ENCODE measurements at regions not wholly inside any gene's neighbourhood (a gene's known extent, or its start where the extent isn't known, plus 50 kb on each side); places are given as distances from the start of the nearest gene placed in this dataset.

- Mint-ChIP-seq H3K27me3 (ENCODE audit: low read depth) (no peaks in the 10 kb centered on the region), H3K4me1 (ENCODE audit: low read depth) (no peaks in the 10 kb centered on the region), H3K4me3 (no peak overlapping the region), H3K36me3 (ENCODE audit: low read depth) (no peaks in the 10 kb centered on the region), H3K9me3 (peaks cover 13% of the 10 kb centered on the region), H3K27ac (no peak overlapping the region)
- DNase-seq (ENCODE audit: low spot score): no peak
These were observed 184.2 kb upstream of the PDZRN3 start for GRCh38 chr3:73808862-73809509.

DNA sequence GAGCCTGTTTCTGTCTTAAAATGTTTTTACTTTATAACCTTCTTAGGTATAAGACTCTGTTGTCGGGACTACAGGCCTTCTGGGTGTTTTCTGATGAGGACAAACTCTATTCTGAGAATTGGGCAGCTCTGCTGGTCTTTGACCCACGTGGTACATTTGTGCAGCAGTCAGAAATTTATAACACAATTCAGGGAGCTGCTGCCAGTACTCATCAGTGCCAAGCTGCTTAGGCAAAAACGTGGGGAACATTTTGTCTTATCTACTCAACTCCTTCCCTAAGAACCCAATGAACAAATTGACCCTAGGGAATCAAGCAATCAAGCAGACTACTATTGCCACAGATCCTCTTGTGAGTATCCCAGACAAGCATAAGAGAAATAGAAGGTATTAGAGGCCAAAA, 180.7 kb upstream of the PDZRN3 start:
- Mint-ChIP-seq H3K27me3 (ENCODE audit: low read depth) (no peaks in the 10 kb centered on the region), H3K9me3 (peaks cover 19% of the 10 kb centered on the region), H3K27ac (no peak overlapping the region), H3K36me3 (ENCODE audit: low read depth) (no peaks in the 10 kb centered on the region), H3K4me3 (no peak overlapping the region), H3K4me1 (ENCODE audit: low read depth) (no peaks in the 10 kb centered on the region)
- DNase-seq (ENCODE audit: low spot score): no peak

GRCh38 chr3:73804204-73804603, 179.5 kb upstream of the PDZRN3 start:
- no peaks in the 10 kb centered on the region for H3K4me1 Mint-ChIP-seq (ENCODE audit: low read depth)
- no peaks in the 10 kb centered on the region for H3K36me3 Mint-ChIP-seq (ENCODE audit: low read depth)
- no peak overlapping the region for H3K4me3 Mint-ChIP-seq
- H3K27me3 Mint-ChIP-seq (ENCODE audit: low read depth): no peaks in the 10 kb centered on the region
- H3K9me3 Mint-ChIP-seq: peaks cover 19% of the 10 kb centered on the region
- H3K27ac Mint-ChIP-seq: no peak overlapping the region
- DNase-seq (ENCODE audit: low spot score): no peak

- Mint-ChIP-seq H3K27me3 (ENCODE audit: low read depth) (no peaks in the 10 kb centered on the region), H3K27ac (no peak overlapping the region), H3K9me3 (peaks cover 13% of the 10 kb centered on the region), H3K4me1 (ENCODE audit: low read depth) (no peaks in the 10 kb centered on the region), H3K4me3 (no peak overlapping the region), H3K36me3 (ENCODE audit: low read depth) (no peaks in the 10 kb centered on the region)
- DNase-seq (ENCODE audit: low spot score): no peak
These were observed 176.7 kb upstream of the PDZRN3 start for GRCh38 chr3:73801444-73801843.

DNA sequence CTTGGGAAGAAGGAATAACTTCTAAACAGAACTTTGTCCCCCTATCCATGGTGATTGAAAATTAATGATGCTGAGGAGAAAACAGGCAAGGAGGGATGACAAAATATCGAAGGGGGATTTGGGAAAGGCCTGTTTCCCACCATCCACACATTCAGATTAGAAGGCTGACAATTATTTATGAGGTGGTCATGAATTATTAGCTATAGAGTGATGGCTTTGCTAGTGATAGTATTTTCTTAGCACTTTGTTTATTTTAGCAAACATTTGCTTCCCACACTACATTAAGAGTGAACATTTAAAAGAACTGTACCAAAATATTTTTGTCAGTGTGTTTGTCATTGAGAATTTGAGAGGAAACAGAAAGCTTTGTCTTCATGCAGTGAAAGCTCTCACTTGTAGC, 172.6 kb upstream of the PDZRN3 start:
- Mint-ChIP-seq H3K4me1 (ENCODE audit: low read depth) (no peaks in the 10 kb centered on the region), H3K4me3 (no peak overlapping the region), H3K36me3 (ENCODE audit: low read depth) (no peaks in the 10 kb centered on the region), H3K9me3 (peaks cover 4% of the 10 kb centered on the region), H3K27ac (no peak overlapping the region), H3K27me3 (ENCODE audit: low read depth) (no peaks in the 10 kb centered on the region)
- no peak for DNase-seq (ENCODE audit: low spot score)

DNA sequence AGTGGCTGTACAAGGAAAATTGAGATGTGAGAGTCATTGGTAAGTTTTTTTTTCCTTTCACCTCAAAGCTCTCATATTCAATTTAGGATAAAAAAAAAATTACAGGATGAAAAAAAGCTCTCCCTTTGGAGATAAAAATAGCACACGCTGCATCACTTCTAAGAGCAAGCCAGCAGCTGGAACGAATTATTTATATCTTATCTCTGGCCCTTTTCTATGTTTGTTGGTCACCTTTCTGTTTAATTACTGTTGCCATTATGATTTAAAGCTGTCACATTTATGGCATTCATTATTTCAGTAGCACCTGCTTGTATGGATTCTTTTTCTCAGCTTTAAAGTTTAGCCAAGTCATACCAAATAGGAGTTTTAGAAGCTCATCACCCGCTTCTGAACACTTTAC, 171.6 kb upstream of the PDZRN3 start:
- Mint-ChIP-seq H3K27me3 (ENCODE audit: low read depth) (no peaks in the 10 kb centered on the region), H3K4me3 (no peak overlapping the region)

GRCh38 chr3:73791356-73791755, 166.6 kb upstream of the PDZRN3 start:
- Mint-ChIP-seq H3K36me3 (ENCODE audit: low read depth) (no peaks in the 10 kb centered on the region), H3K4me3 (no peak overlapping the region), H3K27ac (no peak overlapping the region), H3K9me3 (no peaks in the 10 kb centered on the region), H3K27me3 (ENCODE audit: low read depth) (no peaks in the 10 kb centered on the region), H3K4me1 (ENCODE audit: low read depth) (no peaks in the 10 kb centered on the region)
- DNase-seq (ENCODE audit: low spot score): no peak

More for the DNA sequence above, 171.6 kb upstream of the PDZRN3 start:
- DNase-seq (ENCODE audit: low spot score): no peak
- Mint-ChIP-seq H3K36me3 (ENCODE audit: low read depth) (no peaks in the 10 kb centered on the region), H3K9me3 (no peaks in the 10 kb centered on the region), H3K27ac (no peak overlapping the region), H3K4me1 (ENCODE audit: low read depth) (no peaks in the 10 kb centered on the region)

DNA sequence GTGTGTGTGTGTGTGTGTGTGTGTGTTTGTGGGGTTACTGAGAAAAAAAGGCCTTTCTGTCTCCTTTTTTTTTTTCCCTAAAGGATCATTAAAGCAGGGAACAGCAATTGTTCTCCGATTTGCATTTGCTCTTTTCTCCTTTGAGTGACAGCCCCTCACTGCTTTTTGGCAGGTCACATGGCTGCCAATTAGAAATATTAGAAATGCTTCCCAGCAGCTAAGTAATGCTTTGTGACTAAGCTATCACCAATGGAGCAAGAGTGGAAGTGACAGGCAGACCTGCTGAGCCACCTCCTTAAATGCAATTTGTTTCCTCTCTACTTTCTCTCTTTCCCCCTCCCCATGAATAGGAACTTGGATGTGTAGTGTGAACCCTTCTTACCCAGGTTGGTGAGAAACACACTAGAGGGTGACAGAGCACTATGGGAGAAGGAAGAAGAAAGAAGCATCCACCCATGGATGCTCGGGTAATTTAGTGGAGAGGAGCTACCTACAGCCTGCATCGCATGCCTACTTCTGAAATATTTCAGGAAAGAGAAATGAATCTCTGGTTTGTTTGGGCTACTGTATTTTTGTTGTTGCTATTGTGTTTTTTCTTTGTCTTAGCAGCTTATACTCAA, 165.2 kb upstream of the PDZRN3 start:
- Mint-ChIP-seq H3K36me3 (ENCODE audit: low read depth) (no peaks in the 10 kb centered on the region), H3K4me1 (ENCODE audit: low read depth) (no peaks in the 10 kb centered on the region), H3K4me3 (no peak overlapping the region), H3K9me3 (no peaks in the 10 kb centered on the region), H3K27ac (no peak overlapping the region), H3K27me3 (ENCODE audit: low read depth) (no peaks in the 10 kb centered on the region)
- no peak for DNase-seq (ENCODE audit: low spot score)

GRCh38 chr3:73787620-73788019, 162.9 kb upstream of the PDZRN3 start:
- no peak overlapping the region for H3K27ac Mint-ChIP-seq
- no peaks in the 10 kb centered on the region for H3K36me3 Mint-ChIP-seq (ENCODE audit: low read depth)
- H3K27me3 Mint-ChIP-seq (ENCODE audit: low read depth): no peaks in the 10 kb centered on the region
- H3K4me3 Mint-ChIP-seq: no peak overlapping the region
- no peak for DNase-seq (ENCODE audit: low spot score)
- H3K4me1 Mint-ChIP-seq (ENCODE audit: low read depth): no peaks in the 10 kb centered on the region
- no peaks in the 10 kb centered on the region for H3K9me3 Mint-ChIP-seq

GRCh38 chr3:73786998-73787397, 162.3 kb upstream of the PDZRN3 start:
- no peaks in the 10 kb centered on the region for H3K36me3 Mint-ChIP-seq (ENCODE audit: low read depth)
- no peak overlapping the region for H3K4me3 Mint-ChIP-seq
- no peaks in the 10 kb centered on the region for H3K4me1 Mint-ChIP-seq (ENCODE audit: low read depth)
- no peak overlapping the region for H3K27ac Mint-ChIP-seq
- H3K27me3 Mint-ChIP-seq (ENCODE audit: low read depth): no peaks in the 10 kb centered on the region
- no peak for DNase-seq (ENCODE audit: low spot score)
- H3K9me3 Mint-ChIP-seq: no peaks in the 10 kb centered on the region

DNA sequence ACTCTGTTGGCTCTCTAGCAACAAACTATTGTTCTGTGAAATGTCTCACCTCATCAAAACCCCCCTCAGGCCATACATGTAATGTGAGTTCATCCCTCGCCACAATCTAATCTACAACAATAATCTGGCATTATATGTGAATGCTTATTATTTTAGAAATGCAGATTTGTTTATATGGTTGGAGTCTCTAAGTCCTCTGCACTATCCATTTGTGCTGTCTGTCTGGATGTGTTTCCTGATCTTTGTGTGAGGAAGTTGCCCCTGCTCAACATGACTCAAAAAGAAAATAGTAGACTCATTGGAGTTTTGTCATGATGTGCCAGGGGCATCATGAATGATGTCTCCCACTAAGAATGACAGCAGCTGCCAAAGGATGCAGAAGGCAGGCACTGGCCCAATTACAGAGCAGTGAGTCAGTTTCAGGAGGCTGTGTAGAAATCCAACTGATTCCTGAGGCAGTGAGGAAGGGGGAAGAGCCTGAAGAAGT, 161.6 kb upstream of the PDZRN3 start:
- no peaks in the 10 kb centered on the region for H3K4me1 Mint-ChIP-seq (ENCODE audit: low read depth)
- no peaks in the 10 kb centered on the region for H3K9me3 Mint-ChIP-seq
- no peaks in the 10 kb centered on the region for H3K27me3 Mint-ChIP-seq (ENCODE audit: low read depth)
- DNase-seq (ENCODE audit: low spot score): no peak
- H3K36me3 Mint-ChIP-seq (ENCODE audit: low read depth): no peaks in the 10 kb centered on the region
- no peak overlapping the region for H3K27ac Mint-ChIP-seq
- no peak overlapping the region for H3K4me3 Mint-ChIP-seq

- DNase-seq (ENCODE audit: low spot score): no peak
- no peaks in the 10 kb centered on the region for H3K9me3 Mint-ChIP-seq
- no peak overlapping the region for H3K27ac Mint-ChIP-seq
- H3K4me3 Mint-ChIP-seq: no peak overlapping the region
- H3K27me3 Mint-ChIP-seq (ENCODE audit: low read depth): no peaks in the 10 kb centered on the region
- H3K4me1 Mint-ChIP-seq (ENCODE audit: low read depth): no peaks in the 10 kb centered on the region
- H3K36me3 Mint-ChIP-seq (ENCODE audit: low read depth): no peaks in the 10 kb centered on the region
These were observed 160.1 kb upstream of the PDZRN3 start for GRCh38 chr3:73784686-73785392.

DNA sequence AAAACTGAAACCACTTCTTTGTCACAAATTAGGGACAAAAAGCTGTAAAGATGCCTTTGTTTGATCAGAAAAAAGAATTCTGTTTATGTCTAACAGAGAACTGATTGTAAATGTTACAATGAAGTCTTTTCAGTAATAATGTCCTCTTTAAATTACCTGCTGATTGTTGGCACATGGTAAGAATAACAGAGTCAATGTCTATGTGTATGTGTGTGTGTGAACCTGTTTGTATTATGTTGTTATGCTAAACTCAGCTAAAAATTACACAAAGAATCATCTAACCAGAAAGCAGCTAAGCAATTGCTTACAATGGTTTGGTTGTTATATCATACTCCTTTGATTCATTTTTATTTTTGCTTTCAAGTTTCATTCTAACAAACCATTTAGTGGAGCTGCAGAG, 159.1 kb upstream of the PDZRN3 start:
- DNase-seq (ENCODE audit: low spot score): no peak
- Mint-ChIP-seq H3K9me3 (no peaks in the 10 kb centered on the region), H3K4me3 (no peak overlapping the region), H3K27me3 (ENCODE audit: low read depth) (no peaks in the 10 kb centered on the region), H3K27ac (no peak overlapping the region), H3K36me3 (ENCODE audit: low read depth) (no peaks in the 10 kb centered on the region), H3K4me1 (ENCODE audit: low read depth) (no peaks in the 10 kb centered on the region)

- Mint-ChIP-seq H3K4me3 (no peak overlapping the region), H3K27ac (no peak overlapping the region), H3K4me1 (ENCODE audit: low read depth) (no peaks in the 10 kb centered on the region), H3K27me3 (ENCODE audit: low read depth) (no peaks in the 10 kb centered on the region), H3K9me3 (no peaks in the 10 kb centered on the region), H3K36me3 (ENCODE audit: low read depth) (no peaks in the 10 kb centered on the region)
- DNase-seq (ENCODE audit: low spot score): no peak
These were observed 156.8 kb upstream of the PDZRN3 start for GRCh38 chr3:73781541-73781940.

Measured in T-helper 2 cell treated with Interferon-gamma antibody and Interleukin-4, amounts not matched to agents 5 μg/mL and 100 μg/mL, for 36 hours (primary cell).